Left lung (tissue), 4 donors: ENCODE measurements at regions not wholly inside any gene's neighbourhood (a gene's known extent, or its start where the extent isn't known, plus 50 kb on each side); places are given as distances from the start of the nearest gene placed in this dataset.

Experiments
- ATAC-seq: fragments of 200-7000 bp; cut with Tn5 transposase; one replicate; pipeline ENCODE4 v1.9.1; 2020; ENCODE audit warnings: moderate library complexity
- DNase-seq, 4 donors: peaks; one replicate each; pipeline ENCODE4 v3.0.0-alpha.2; 2013 to 2020
- H3K27ac ChIP-seq, 2 donors: fragments of 200-600 bp; sonication (generic) in 1 of 2; one replicate each; pipeline versions ENCODE4 v1.5.0 to v1.8.0; 2020 to 2021
- H3K27me3 ChIP-seq, 2 donors: fragments of 200-600 bp; sonication (generic) in 1 of 2; one replicate each; pipeline versions ENCODE4 v1.5.0 to v1.8.0; 2020 to 2021
- H3K36me3 ChIP-seq, 2 donors: fragments of 200-600 bp; sonication (generic) in 1 of 2; one replicate each; pipeline versions ENCODE4 v1.5.0 to v1.8.0; 2020 to 2021
- H3K4me1 ChIP-seq, 2 donors: fragments of 200-600 bp; one replicate each; pipeline ENCODE4 v1.8.0; 2021
- H3K4me3 ChIP-seq, 2 donors: fragments of 200-600 bp; sonication (generic) in 1 of 2; one replicate each; pipeline versions ENCODE4 v1.5.0 to v1.8.0; 2020 to 2021; ENCODE audit warnings: mild to moderate bottlenecking in 1 of 2
- H3K9me3 ChIP-seq, 2 donors: fragments of 200-600 bp; sonication (generic) in 1 of 2; one replicate each; pipeline versions ENCODE4 v1.5.0 to v1.8.0; 2020 to 2021
- CTCF ChIP-seq, 2 donors: fragments of 200-600 bp; sonication (generic) in 1 of 2; IDR thresholded peaks; one replicate each; pipeline versions ENCODE4 v1.5.0 to v1.8.0; 2021; ENCODE audit warnings: antibody characterized with exemption in 2 of 2
- intact Hi-C, 2 donors: fragments of 100-400 bp; cut with DNase I; formaldehyde crosslinking; loops; one replicate each; pipeline versions ENCODE4 v1.11.2 to v1.14.2; 2022
- donor health status: DM: no; HTN: yes; CAD: no.
- donor health status: DM: no; HTN: no; CAD: no.

GRCh38 chr1:96364576-96364975 lies 357.0 kb upstream of the PTBP2 start:
- H3K27me3 ChIP-seq, result no peaks in the 10 kb centered on the region
- intact Hi-C loops, result no loop called here
- ATAC-seq, result no peak
- no peak overlapping the region for H3K27ac ChIP-seq
- H3K36me3 ChIP-seq, result no peaks in the 10 kb centered on the region
- no peak for DNase-seq
- no peak overlapping the region for H3K4me3 ChIP-seq
- H3K9me3 ChIP-seq, result no peaks in the 10 kb centered on the region
- no peak for TF ChIP-seq CTCF (IDR thresholded peaks at IDR 0.05)
- H3K4me1 ChIP-seq, result peaks cover 0 to 13% of the 10 kb centered on the region in 2 donors

GRCh38 chr1:96365076-96365475 lies 356.5 kb upstream of the PTBP2 start:
- no peak for TF ChIP-seq CTCF (IDR thresholded peaks at IDR 0.05)
- DNase-seq (no peak), ATAC-seq (no peak)

GRCh38 chr1:96365596-96366390 lies 355.8 kb upstream of the PTBP2 start:
- H3K27me3 ChIP-seq, result no peaks in the 10 kb centered on the region
- no peak for ATAC-seq
- no peak overlapping the region for H3K4me3 ChIP-seq
- H3K36me3 ChIP-seq, result no peaks in the 10 kb centered on the region
- H3K27ac ChIP-seq, result no peak overlapping the region
- no peaks in the 10 kb centered on the region for H3K9me3 ChIP-seq
- intact Hi-C loops, result no loop called here
- no peak for DNase-seq
- H3K4me1 ChIP-seq, result peaks cover 0 to 8% of the 10 kb centered on the region in 2 donors
- no peak for TF ChIP-seq CTCF (IDR thresholded peaks at IDR 0.05)

More at GRCh38 chr1:96365076-96365475, 356.5 kb upstream of the PTBP2 start:
- Histone ChIP-seq H3K27me3 (no peaks in the 10 kb centered on the region), H3K4me1 (peaks cover 0 to 13% of the 10 kb centered on the region in 2 donors), H3K36me3 (no peaks in the 10 kb centered on the region), H3K27ac (no peak overlapping the region), H3K9me3 (no peaks in the 10 kb centered on the region), H3K4me3 (no peak overlapping the region)
- intact Hi-C loops, result no loop called here

GRCh38 chr1:96366516-96366915 lies 355.1 kb upstream of the PTBP2 start:
- Histone ChIP-seq H3K4me1 (peaks cover 0 to 5% of the 10 kb centered on the region in 2 donors), H3K4me3 (no peak overlapping the region), H3K27me3 (no peaks in the 10 kb centered on the region), H3K27ac (no peak overlapping the region), H3K36me3 (no peaks in the 10 kb centered on the region), H3K9me3 (no peaks in the 10 kb centered on the region)
- no peak for TF ChIP-seq CTCF (IDR thresholded peaks at IDR 0.05)
- DNase-seq (no peak), ATAC-seq (no peak)
- intact Hi-C loops, result no loop called here

GRCh38 chr1:96367791-96368190 lies 353.8 kb upstream of the PTBP2 start:
- H3K27ac ChIP-seq, result no peak overlapping the region
- H3K36me3 ChIP-seq, result no peaks in the 10 kb centered on the region
- peaks cover 0 to 5% of the 10 kb centered on the region in 2 donors for H3K4me1 ChIP-seq
- intact Hi-C loops, result no loop called here
- ATAC-seq (no peak), DNase-seq (no peak)
- TF ChIP-seq CTCF (IDR thresholded peaks at IDR 0.05), result no peak
- no peaks in the 10 kb centered on the region for H3K9me3 ChIP-seq
- no peaks in the 10 kb centered on the region for H3K27me3 ChIP-seq
- no peak overlapping the region for H3K4me3 ChIP-seq
